ENCODE measurements at regions not wholly inside any gene's neighbourhood (a gene's known extent, or its start where the extent isn't known, plus 50 kb on each side); places are given as distances from the start of the nearest gene placed in this dataset.

GRCh38 chr2:172674968-172675303 lies 60.7 kb upstream of the RAPGEF4 start:
- no peak overlapping the region for H3K9ac ChIP-seq (ENCODE audit: low read length)
- H3K79me2 ChIP-seq (ENCODE audit: control insufficient read depth, insufficient read depth, low read length, poor library complexity) = no peaks in the 10 kb centered on the region
- no peak overlapping the region for H4K8ac ChIP-seq (ENCODE audit: low read depth, low read length)
- H4K91ac ChIP-seq (ENCODE audit: low read depth, low read length) = no peak overlapping the region
- H3K27ac ChIP-seq (ENCODE audit: low read depth, low read length) = no peak overlapping the region
- H4K12ac ChIP-seq (ENCODE audit: low read depth, low read length) = no peak overlapping the region
- no peak overlapping the region for H2BK12ac ChIP-seq (ENCODE audit: low read length)
- DNase-seq = no peak
- no peak overlapping the region for H3K4ac ChIP-seq (ENCODE audit: low read depth, low read length)
- H3K36me3 ChIP-seq (ENCODE audit: control insufficient read depth in 1 of 2, insufficient read depth in 2 of 2, low read length in 2 of 2) = no peaks in the 10 kb centered on the region
- no peaks in the 10 kb centered on the region for H3K9me3 ChIP-seq (ENCODE audit: insufficient read depth, low read depth, low read length)
- H2AK5ac ChIP-seq (ENCODE audit: low read length) = no peak overlapping the region
- no peak overlapping the region for H2BK120ac ChIP-seq (ENCODE audit: insufficient read depth, low read length, poor library complexity)
- H3K79me1 ChIP-seq (ENCODE audit: low read length) = peaks cover 2% of the 10 kb centered on the region
- no peaks in the 10 kb centered on the region for H3K4me1 ChIP-seq (ENCODE audit: control insufficient read depth in 1 of 2, insufficient read depth in 2 of 2, low read length in 2 of 2)
- no peak overlapping the region for H3K4me2 ChIP-seq (ENCODE audit: low read length)
- no peak overlapping the region for H3K14ac ChIP-seq (ENCODE audit: low read length)
- no CpG with 5 or more reads among the region's 3 CpGs for WGBS (ENCODE audit: extremely low coverage, insufficient coverage, insufficient read length)
- no peak overlapping the region for H2AFZ ChIP-seq (ENCODE audit: insufficient read depth, low read length, poor library complexity)
- H3K18ac ChIP-seq (ENCODE audit: low read length) = no peak overlapping the region
- H3K23ac ChIP-seq (ENCODE audit: low read length) = no peak overlapping the region
- H3K27me3 ChIP-seq (ENCODE audit: insufficient read depth, low read length) = no peaks in the 10 kb centered on the region
- H3K4me3 ChIP-seq (ENCODE audit: low read depth, low read length) = no peak overlapping the region
- no peak overlapping the region for H2BK5ac ChIP-seq (ENCODE audit: low read depth, low read length, poor library complexity)

GRCh38 chr2:172677363-172677762 lies 58.3 kb upstream of the RAPGEF4 start:
- Histone ChIP-seq H4K91ac (ENCODE audit: low read depth, low read length) (no peak overlapping the region), H3K14ac (ENCODE audit: low read length) (no peak overlapping the region), H4K8ac (ENCODE audit: low read depth, low read length) (no peak overlapping the region), H2AFZ (ENCODE audit: insufficient read depth, low read length, poor library complexity) (no peak overlapping the region), H4K12ac (ENCODE audit: low read depth, low read length) (no peak overlapping the region), H3K27ac (ENCODE audit: low read depth, low read length) (no peak overlapping the region), H2AK5ac (ENCODE audit: low read length) (no peak overlapping the region), H3K18ac (ENCODE audit: low read length) (no peak overlapping the region), H3K27me3 (ENCODE audit: insufficient read depth, low read length) (no peaks in the 10 kb centered on the region), H3K79me1 (ENCODE audit: low read length) (peaks cover 2% of the 10 kb centered on the region), H3K36me3 (ENCODE audit: control insufficient read depth in 1 of 2, insufficient read depth in 2 of 2, low read length in 2 of 2) (no peaks in the 10 kb centered on the region), H3K9ac (ENCODE audit: low read length) (no peak overlapping the region), H3K4me2 (ENCODE audit: low read length) (no peak overlapping the region), H2BK120ac (ENCODE audit: insufficient read depth, low read length, poor library complexity) (no peak overlapping the region), H3K4ac (ENCODE audit: low read depth, low read length) (no peak overlapping the region), H3K9me3 (ENCODE audit: insufficient read depth, low read depth, low read length) (no peaks in the 10 kb centered on the region), H2BK5ac (ENCODE audit: low read depth, low read length, poor library complexity) (no peak overlapping the region), H2BK12ac (ENCODE audit: low read length) (no peak overlapping the region), H3K4me3 (ENCODE audit: low read depth, low read length) (no peak overlapping the region), H3K79me2 (ENCODE audit: control insufficient read depth, insufficient read depth, low read length, poor library complexity) (no peaks in the 10 kb centered on the region), H3K4me1 (ENCODE audit: control insufficient read depth in 1 of 2, insufficient read depth in 2 of 2, low read length in 2 of 2) (no peaks in the 10 kb centered on the region), H3K23ac (ENCODE audit: low read length) (no peak overlapping the region)
- DNase-seq = no peak

- Histone ChIP-seq H3K9me3 (ENCODE audit: insufficient read depth, low read depth, low read length) (no peaks in the 10 kb centered on the region), H2BK5ac (ENCODE audit: low read depth, low read length, poor library complexity) (no peak overlapping the region), H3K9ac (ENCODE audit: low read length) (no peak overlapping the region), H4K12ac (ENCODE audit: low read depth, low read length) (no peak overlapping the region), H2BK120ac (ENCODE audit: insufficient read depth, low read length, poor library complexity) (no peak overlapping the region), H3K79me1 (ENCODE audit: low read length) (no peaks in the 10 kb centered on the region), H3K4ac (ENCODE audit: low read depth, low read length) (no peak overlapping the region), H3K79me2 (ENCODE audit: control insufficient read depth, insufficient read depth, low read length, poor library complexity) (no peaks in the 10 kb centered on the region), H3K27ac (ENCODE audit: low read depth, low read length) (no peak overlapping the region), H3K27me3 (ENCODE audit: insufficient read depth, low read length) (no peaks in the 10 kb centered on the region), H3K4me3 (ENCODE audit: low read depth, low read length) (no peak overlapping the region), H3K4me1 (ENCODE audit: control insufficient read depth in 1 of 2, insufficient read depth in 2 of 2, low read length in 2 of 2) (no peaks in the 10 kb centered on the region), H3K36me3 (ENCODE audit: control insufficient read depth in 1 of 2, insufficient read depth in 2 of 2, low read length in 2 of 2) (no peaks in the 10 kb centered on the region), H3K18ac (ENCODE audit: low read length) (no peak overlapping the region), H2AFZ (ENCODE audit: insufficient read depth, low read length, poor library complexity) (no peak overlapping the region), H2BK12ac (ENCODE audit: low read length) (no peak overlapping the region), H3K23ac (ENCODE audit: low read length) (no peak overlapping the region), H4K8ac (ENCODE audit: low read depth, low read length) (no peak overlapping the region), H4K91ac (ENCODE audit: low read depth, low read length) (no peak overlapping the region), H3K14ac (ENCODE audit: low read length) (no peak overlapping the region), H3K4me2 (ENCODE audit: low read length) (no peak overlapping the region), H2AK5ac (ENCODE audit: low read length) (no peak overlapping the region)
- DNase-seq = no peak
- no CpG with 5 or more reads among the region's 2 CpGs for WGBS (ENCODE audit: extremely low coverage, insufficient coverage, insufficient read length)
These were observed 55.1 kb upstream of the RAPGEF4 start for GRCh38 chr2:172680436-172681068.

- no peak for DNase-seq
- Histone ChIP-seq H3K9ac (ENCODE audit: low read length) (no peak overlapping the region), H4K12ac (ENCODE audit: low read depth, low read length) (no peak overlapping the region), H2BK120ac (ENCODE audit: insufficient read depth, low read length, poor library complexity) (no peak overlapping the region), H4K8ac (ENCODE audit: low read depth, low read length) (no peak overlapping the region), H3K79me2 (ENCODE audit: control insufficient read depth, insufficient read depth, low read length, poor library complexity) (no peaks in the 10 kb centered on the region), H3K4me2 (ENCODE audit: low read length) (no peak overlapping the region), H3K79me1 (ENCODE audit: low read length) (no peaks in the 10 kb centered on the region), H3K23ac (ENCODE audit: low read length) (no peak overlapping the region), H3K4me1 (ENCODE audit: control insufficient read depth in 1 of 2, insufficient read depth in 2 of 2, low read length in 2 of 2) (no peaks in the 10 kb centered on the region), H3K14ac (ENCODE audit: low read length) (no peak overlapping the region), H2BK5ac (ENCODE audit: low read depth, low read length, poor library complexity) (no peak overlapping the region), H3K27ac (ENCODE audit: low read depth, low read length) (no peak overlapping the region), H2AFZ (ENCODE audit: insufficient read depth, low read length, poor library complexity) (no peak overlapping the region), H3K36me3 (ENCODE audit: control insufficient read depth in 1 of 2, insufficient read depth in 2 of 2, low read length in 2 of 2) (no peaks in the 10 kb centered on the region), H3K9me3 (ENCODE audit: insufficient read depth, low read depth, low read length) (peaks cover 3% of the 10 kb centered on the region), H3K18ac (ENCODE audit: low read length) (no peak overlapping the region), H3K4ac (ENCODE audit: low read depth, low read length) (no peak overlapping the region), H3K27me3 (ENCODE audit: insufficient read depth, low read length) (no peaks in the 10 kb centered on the region), H2BK12ac (ENCODE audit: low read length) (no peak overlapping the region), H2AK5ac (ENCODE audit: low read length) (no peak overlapping the region), H4K91ac (ENCODE audit: low read depth, low read length) (no peak overlapping the region), H3K4me3 (ENCODE audit: low read depth, low read length) (no peak overlapping the region)
- no CpG with 5 or more reads among the region's 4 CpGs for WGBS (ENCODE audit: extremely low coverage, insufficient coverage, insufficient read length)
These were observed 50.2 kb upstream of the RAPGEF4 start for GRCh38 chr2:172685467-172685866.

All from trophoblast cell (in vitro differentiated cells and primary cell).